ENCODE measurements at regions not wholly inside any gene's neighbourhood (a gene's known extent, or its start where the extent isn't known, plus 50 kb on each side); places are given as distances from the start of the nearest gene placed in this dataset.

GRCh38 chr6:90375681-90376439 lies 79.2 kb upstream of the BACH2 start:
- Histone ChIP-seq H3K27me3 (ENCODE audit: control insufficient read depth, insufficient read depth, low read length) (no peaks in the 10 kb centered on the region), H3K4me3 (ENCODE audit: low read depth, low read length) (no peak overlapping the region), H3K36me3 (ENCODE audit: control insufficient read depth, insufficient read depth, low read length) (no peaks in the 10 kb centered on the region)
- no peak for TF ChIP-seq CTCF (IDR thresholded peaks at IDR 0.05; ENCODE audit: insufficient read depth, low read length, poor library complexity, severe bottlenecking)
- DNase-seq (ENCODE audit: low read depth), result no peak

- Histone ChIP-seq H3K36me3 (ENCODE audit: control insufficient read depth, insufficient read depth, low read length) (no peaks in the 10 kb centered on the region), H3K27me3 (ENCODE audit: control insufficient read depth, insufficient read depth, low read length) (no peaks in the 10 kb centered on the region), H3K4me3 (ENCODE audit: low read depth, low read length) (no peak overlapping the region)
- DNase-seq (ENCODE audit: low read depth), result no peak
- TF ChIP-seq CTCF (IDR thresholded peaks at IDR 0.05; ENCODE audit: insufficient read depth, low read length, poor library complexity, severe bottlenecking), result no peak
These were observed 77.6 kb upstream of the BACH2 start for GRCh38 chr6:90374201-90374600.

- TF ChIP-seq CTCF (IDR thresholded peaks at IDR 0.05; ENCODE audit: insufficient read depth, low read length, poor library complexity, severe bottlenecking), result no peak
- Histone ChIP-seq H3K27me3 (ENCODE audit: control insufficient read depth, insufficient read depth, low read length) (no peaks in the 10 kb centered on the region), H3K36me3 (ENCODE audit: control insufficient read depth, insufficient read depth, low read length) (no peaks in the 10 kb centered on the region), H3K4me3 (ENCODE audit: low read depth, low read length) (no peak overlapping the region)
- DNase-seq (ENCODE audit: low read depth), result no peak
These were observed 76.2 kb upstream of the BACH2 start for GRCh38 chr6:90372885-90373284.

- no peak overlapping the region for H3K4me3 ChIP-seq (ENCODE audit: low read depth, low read length)
- no peaks in the 10 kb centered on the region for H3K36me3 ChIP-seq (ENCODE audit: control insufficient read depth, insufficient read depth, low read length)
- DNase-seq (ENCODE audit: low read depth), result no peak
- TF ChIP-seq CTCF (IDR thresholded peaks at IDR 0.05; ENCODE audit: insufficient read depth, low read length, poor library complexity, severe bottlenecking), result no peak
- no peaks in the 10 kb centered on the region for H3K27me3 ChIP-seq (ENCODE audit: control insufficient read depth, insufficient read depth, low read length)
These were observed 75.8 kb upstream of the BACH2 start for GRCh38 chr6:90372450-90372849.

GRCh38 chr6:90370493-90370959 lies 73.9 kb upstream of the BACH2 start:
- DNase-seq (ENCODE audit: low read depth), result no peak
- H3K36me3 ChIP-seq (ENCODE audit: control insufficient read depth, insufficient read depth, low read length), result no peaks in the 10 kb centered on the region
- TF ChIP-seq CTCF (IDR thresholded peaks at IDR 0.05; ENCODE audit: insufficient read depth, low read length, poor library complexity, severe bottlenecking), result no peak
- H3K27me3 ChIP-seq (ENCODE audit: control insufficient read depth, insufficient read depth, low read length), result no peaks in the 10 kb centered on the region
- H3K4me3 ChIP-seq (ENCODE audit: low read depth, low read length), result no peak overlapping the region

- H3K4me3 ChIP-seq (ENCODE audit: low read depth, low read length), result no peak overlapping the region
- no peaks in the 10 kb centered on the region for H3K27me3 ChIP-seq (ENCODE audit: control insufficient read depth, insufficient read depth, low read length)
- no peaks in the 10 kb centered on the region for H3K36me3 ChIP-seq (ENCODE audit: control insufficient read depth, insufficient read depth, low read length)
- DNase-seq (ENCODE audit: low read depth), result no peak
- no peak for TF ChIP-seq CTCF (IDR thresholded peaks at IDR 0.05; ENCODE audit: insufficient read depth, low read length, poor library complexity, severe bottlenecking)
These were observed 73.0 kb upstream of the BACH2 start for GRCh38 chr6:90369651-90370050.

Data from kidney epithelial cell (primary cell).